ENCODE measurements at regions not wholly inside any gene's neighbourhood (a gene's known extent, or its start where the extent isn't known, plus 50 kb on each side); places are given as distances from the start of the nearest gene placed in this dataset.

GRCh38 chrX:109856974-109857373 is 123.9 kb upstream of the ACSL4 start:
- Mint-ChIP-seq H3K9me3 (no peaks in the 10 kb centered on the region), H3K36me3 (ENCODE audit: low read depth) (no peaks in the 10 kb centered on the region), H3K4me1 (ENCODE audit: low read depth) (no peaks in the 10 kb centered on the region), H3K4me3 (no peak overlapping the region), H3K27ac (no peak overlapping the region), H3K27me3 (no peaks in the 10 kb centered on the region)
- Histone ChIP-seq H3K4me3 (ENCODE audit: low read length) (no peak overlapping the region), H3K27ac (ENCODE audit: low read depth in 1 of 2, low read length in 2 of 2) (no peak overlapping the region), H3K4me1 (ENCODE audit: insufficient read depth, low read length) (no peaks in the 10 kb centered on the region), H3K27me3 (ENCODE audit: control insufficient read depth in 1 of 2, insufficient read depth in 2 of 2, low read length in 2 of 2) (no peaks in the 10 kb centered on the region), H3K9me3 (ENCODE audit: control insufficient read depth in 1 of 2, insufficient read depth in 1 of 2, low read length in 2 of 2) (no peaks in the 10 kb centered on the region), H3K36me3 (ENCODE audit: insufficient read depth, low read length) (no peaks in the 10 kb centered on the region)
- DNase-seq (peak in 4 of 14 experiments; percentile 23 to 62 (median 48)), ATAC-seq (ENCODE audit: poor library complexity) (no peak)
- intact Hi-C loops (cut with DNase I, micrococcal nuclease): loop anchor here (1.0 to 2.0 kb wide), 2 partner anchors 144 to 372 kb away; no protein-coding TSS in a partner anchor
- CTCF ChIA-PET: interaction anchor here (0.6 to 1.7 kb wide), 16 partner anchors 9 to 371 kb away, joined by 3 to 41 read pairs (median 4); no protein-coding TSS in a partner anchor
- POLR2A ChIA-PET: interaction anchor here (1.0 kb wide), 1 partner anchor 144 kb away, joined by 10 read pairs; no protein-coding TSS in a partner anchor
- TF ChIP-seq, protein P1, sequence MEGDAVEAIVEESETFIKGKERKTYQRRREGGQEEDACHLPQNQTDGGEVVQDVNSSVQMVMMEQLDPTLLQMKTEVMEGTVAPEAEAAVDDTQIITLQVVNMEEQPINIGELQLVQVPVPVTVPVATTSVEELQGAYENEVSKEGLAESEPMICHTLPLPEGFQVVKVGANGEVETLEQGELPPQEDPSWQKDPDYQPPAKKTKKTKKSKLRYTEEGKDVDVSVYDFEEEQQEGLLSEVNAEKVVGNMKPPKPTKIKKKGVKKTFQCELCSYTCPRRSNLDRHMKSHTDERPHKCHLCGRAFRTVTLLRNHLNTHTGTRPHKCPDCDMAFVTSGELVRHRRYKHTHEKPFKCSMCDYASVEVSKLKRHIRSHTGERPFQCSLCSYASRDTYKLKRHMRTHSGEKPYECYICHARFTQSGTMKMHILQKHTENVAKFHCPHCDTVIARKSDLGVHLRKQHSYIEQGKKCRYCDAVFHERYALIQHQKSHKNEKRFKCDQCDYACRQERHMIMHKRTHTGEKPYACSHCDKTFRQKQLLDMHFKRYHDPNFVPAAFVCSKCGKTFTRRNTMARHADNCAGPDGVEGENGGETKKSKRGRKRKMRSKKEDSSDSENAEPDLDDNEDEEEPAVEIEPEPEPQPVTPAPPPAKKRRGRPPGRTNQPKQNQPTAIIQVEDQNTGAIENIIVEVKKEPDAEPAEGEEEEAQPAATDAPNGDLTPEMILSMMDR (IDR thresholded peaks at IDR 0.05): peak; percentile 74

GRCh38 chrX:109857584-109858228 is 124.6 kb upstream of the ACSL4 start:
- Histone ChIP-seq H3K9me3 (ENCODE audit: control insufficient read depth in 1 of 2, insufficient read depth in 1 of 2, low read length in 2 of 2) (no peaks in the 10 kb centered on the region), H3K4me3 (ENCODE audit: low read length) (no peak overlapping the region), H3K4me1 (ENCODE audit: insufficient read depth, low read length) (no peaks in the 10 kb centered on the region), H3K27ac (ENCODE audit: low read depth in 1 of 2, low read length in 2 of 2) (no peak overlapping the region), H3K36me3 (ENCODE audit: insufficient read depth, low read length) (no peaks in the 10 kb centered on the region), H3K27me3 (ENCODE audit: control insufficient read depth in 1 of 2, insufficient read depth in 2 of 2, low read length in 2 of 2) (no peaks in the 10 kb centered on the region)
- POLR2A ChIA-PET: no interaction called here
- ATAC-seq (ENCODE audit: poor library complexity) (no peak), DNase-seq (no peak)
- H3K36me3 Mint-ChIP-seq (ENCODE audit: low read depth): no peaks in the 10 kb centered on the region
- CTCF ChIA-PET: interaction anchor here (0.6 to 1.8 kb wide), 12 partner anchors 10 to 181 kb away, joined by 3 to 41 read pairs (median 4); no protein-coding TSS in a partner anchor
- H3K4me3 Mint-ChIP-seq: no peak overlapping the region
- H3K27me3 Mint-ChIP-seq: no peaks in the 10 kb centered on the region
- no peaks in the 10 kb centered on the region for H3K4me1 Mint-ChIP-seq (ENCODE audit: low read depth)
- H3K27ac Mint-ChIP-seq: no peak overlapping the region
- H3K9me3 Mint-ChIP-seq: no peaks in the 10 kb centered on the region
- TF ChIP-seq, protein P1 (IDR thresholded peaks at IDR 0.05): no peak
- intact Hi-C loops (cut with DNase I, micrococcal nuclease): loop anchor here (1.0 to 2.0 kb wide), 2 partner anchors 144 to 373 kb away; no protein-coding TSS in a partner anchor

DNA sequence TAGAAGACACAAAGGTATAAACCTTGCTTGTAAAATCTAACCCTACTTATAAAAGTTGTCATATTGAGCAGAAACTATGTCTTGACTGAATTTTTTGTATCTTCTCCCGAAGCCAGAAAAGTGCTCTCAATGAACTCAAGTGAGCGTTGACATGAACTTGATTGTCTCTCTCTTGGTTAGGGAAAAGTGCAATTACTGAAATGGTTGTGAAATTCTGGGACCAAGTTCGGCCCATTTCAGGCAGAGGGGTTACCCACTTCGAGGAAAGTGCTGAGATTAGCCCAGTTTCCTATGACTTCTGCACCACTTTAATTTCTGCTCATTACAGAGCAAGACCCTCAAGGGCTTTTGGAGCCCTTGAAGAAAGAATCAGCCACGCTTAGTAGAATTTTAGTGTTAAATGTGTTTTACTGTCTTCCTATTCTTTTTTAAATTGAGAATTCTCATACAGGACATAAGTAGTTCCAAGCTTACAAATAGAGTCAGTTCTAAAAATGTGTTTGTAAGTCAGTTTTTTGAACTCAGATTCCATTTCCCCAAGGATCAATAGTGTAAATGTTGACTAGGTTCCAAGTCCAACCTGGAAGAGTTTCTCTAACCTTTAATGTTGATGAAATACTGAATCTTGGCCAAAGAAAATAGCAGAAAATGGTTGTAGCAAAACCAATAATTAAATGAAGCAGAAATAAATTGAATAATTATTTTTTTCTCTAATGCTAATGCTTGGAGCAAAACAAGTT is 125.7 kb upstream of the ACSL4 start:
- ChIA-PET POLR2A (no interaction called here), CTCF (interaction anchor here (0.9 to 1.8 kb wide), 2 partner anchors 146 to 148 kb away, joined by 3 to 4 read pairs; no protein-coding TSS in a partner anchor)
- intact Hi-C loops (cut with DNase I, micrococcal nuclease): no loop called here
- Mint-ChIP-seq H3K9me3 (no peaks in the 10 kb centered on the region), H3K4me1 (ENCODE audit: low read depth) (no peaks in the 10 kb centered on the region), H3K27me3 (no peaks in the 10 kb centered on the region), H3K4me3 (no peak overlapping the region), H3K27ac (no peak overlapping the region), H3K36me3 (ENCODE audit: low read depth) (no peaks in the 10 kb centered on the region)
- Histone ChIP-seq H3K27ac (ENCODE audit: low read depth in 1 of 2, low read length in 2 of 2) (no peak overlapping the region), H3K36me3 (ENCODE audit: insufficient read depth, low read length) (no peaks in the 10 kb centered on the region), H3K27me3 (ENCODE audit: control insufficient read depth in 1 of 2, insufficient read depth in 2 of 2, low read length in 2 of 2) (no peaks in the 10 kb centered on the region), H3K4me1 (ENCODE audit: insufficient read depth, low read length) (no peaks in the 10 kb centered on the region), H3K9me3 (ENCODE audit: control insufficient read depth in 1 of 2, insufficient read depth in 1 of 2, low read length in 2 of 2) (no peaks in the 10 kb centered on the region), H3K4me3 (ENCODE audit: low read length) (no peak overlapping the region)
- TF ChIP-seq, protein P1 (IDR thresholded peaks at IDR 0.05): no peak
- DNase-seq: no peak
- ATAC-seq (ENCODE audit: poor library complexity): no peak

All from CD4-positive, alpha-beta T cell (primary cell).